ENCODE measurements at regions not wholly inside any gene's neighbourhood (a gene's known extent, or its start where the extent isn't known, plus 50 kb on each side); places are given as distances from the start of the nearest gene placed in this dataset.

DNA sequence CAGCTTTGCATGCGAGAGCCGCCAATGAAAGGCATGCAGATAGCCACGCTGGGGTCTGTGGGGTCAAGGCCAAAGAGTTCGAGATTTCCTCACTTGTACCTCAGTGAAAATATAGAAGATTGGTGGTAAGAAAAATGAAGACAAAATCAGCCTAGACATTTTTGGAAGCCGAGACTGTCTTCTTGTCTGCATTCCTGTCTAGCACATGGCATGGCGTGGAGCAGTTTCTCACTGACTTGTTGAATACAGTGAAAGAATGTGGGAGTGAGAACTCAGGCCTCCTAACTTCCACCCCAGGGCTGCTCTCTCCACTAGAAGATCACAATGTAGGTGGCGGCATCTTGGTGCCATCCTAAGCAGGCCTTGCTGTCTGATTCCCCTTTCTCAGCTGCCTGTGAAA is 740.8 kb upstream of the HS6ST1 start:
- no peak for DNase-seq

DNA sequence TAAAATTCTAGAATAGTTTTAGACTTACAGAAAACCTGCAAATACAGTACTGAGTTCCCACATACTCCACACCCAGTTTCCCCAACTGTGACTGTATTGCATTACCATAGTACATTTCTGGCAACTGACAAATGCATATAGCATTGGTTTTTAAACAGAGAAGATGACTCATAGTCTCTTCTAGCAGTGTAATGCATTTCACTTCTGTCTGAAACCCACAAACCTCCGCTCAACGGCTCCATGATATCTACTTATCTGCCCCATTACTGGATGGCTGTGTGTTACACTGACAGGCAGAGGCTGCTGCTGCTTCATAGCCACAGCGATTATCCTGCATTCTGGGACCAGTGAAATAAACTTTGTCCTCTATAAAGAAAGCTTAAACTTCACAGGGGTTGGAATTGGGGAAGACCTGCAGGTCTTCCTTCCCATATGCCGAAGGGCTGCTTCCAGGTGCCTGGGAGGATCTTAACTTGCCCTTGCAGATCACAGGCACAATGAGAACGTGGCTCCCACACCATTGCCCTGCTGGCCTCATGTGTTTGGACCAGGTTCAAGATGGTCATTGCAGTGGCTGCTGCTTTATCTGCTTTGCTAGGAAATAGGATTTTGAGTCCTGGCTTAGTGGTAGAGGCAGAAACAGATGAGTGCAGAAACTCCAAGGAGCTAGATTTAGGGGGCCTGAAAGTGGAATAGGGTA is 742.6 kb upstream of the HS6ST1 start:
- no peak for DNase-seq

DNA sequence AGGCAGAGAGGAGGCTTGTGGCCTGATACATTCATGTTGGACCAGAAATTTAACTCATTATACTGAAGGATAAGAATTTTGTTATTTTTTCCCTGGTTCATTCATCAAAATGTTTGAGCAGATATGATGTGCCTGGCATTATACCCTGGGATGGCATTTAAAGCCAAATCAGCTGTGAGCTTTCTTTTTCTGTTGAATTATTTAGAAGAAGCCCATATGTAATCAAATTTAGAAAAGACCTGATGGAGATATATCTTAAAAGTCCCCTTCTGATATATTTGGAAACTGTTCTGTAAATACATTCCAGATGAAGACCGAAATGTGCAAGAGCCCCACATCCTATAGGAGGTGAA is 743.1 kb upstream of the HS6ST1 start:
- DNase-seq: no peak

DNA sequence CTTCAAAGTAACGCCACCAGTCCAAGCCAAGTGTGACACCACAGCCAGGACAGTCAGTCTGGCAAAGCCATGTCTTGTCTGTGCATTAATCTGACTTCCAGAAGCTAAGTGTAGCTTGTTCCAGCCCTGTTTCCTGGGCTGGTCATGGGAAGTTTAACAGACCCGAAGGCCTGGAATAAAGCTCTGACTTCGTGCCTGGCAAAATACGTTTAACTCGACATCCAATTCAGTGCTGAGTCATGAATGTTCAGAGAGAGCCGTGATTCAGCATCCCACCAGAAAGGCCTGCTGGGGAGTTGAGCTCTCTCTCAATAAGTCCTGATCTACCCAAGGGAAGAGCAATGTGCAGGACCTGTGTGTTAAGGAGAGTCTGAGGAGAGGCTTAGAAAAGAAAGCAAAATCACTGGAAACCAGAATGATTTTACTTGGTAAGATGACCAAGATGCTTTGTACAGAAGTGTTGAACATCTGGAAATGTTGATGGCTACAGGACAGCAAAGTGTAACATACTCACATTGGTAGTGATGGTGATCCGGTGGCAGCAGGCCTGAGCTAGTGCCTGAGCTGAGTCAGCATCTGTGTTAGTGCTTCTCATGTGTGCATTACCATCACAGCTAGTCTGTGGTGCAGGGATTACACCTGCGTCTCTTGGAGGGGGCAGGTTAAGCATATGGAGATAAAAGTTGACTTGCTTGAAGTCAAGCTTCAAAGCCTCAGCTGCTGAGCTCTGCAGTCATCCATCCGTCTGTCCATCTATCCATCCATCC is 743.7 kb upstream of the HS6ST1 start:
- DNase-seq: no peak

- DNase-seq: no peak
Measured at GRCh38 chr2:129067070-129067469, 748.4 kb upstream of the HS6ST1 start.

GRCh38 chr2:129067953-129068352 is 749.3 kb upstream of the HS6ST1 start:
- DNase-seq: no peak

DNA sequence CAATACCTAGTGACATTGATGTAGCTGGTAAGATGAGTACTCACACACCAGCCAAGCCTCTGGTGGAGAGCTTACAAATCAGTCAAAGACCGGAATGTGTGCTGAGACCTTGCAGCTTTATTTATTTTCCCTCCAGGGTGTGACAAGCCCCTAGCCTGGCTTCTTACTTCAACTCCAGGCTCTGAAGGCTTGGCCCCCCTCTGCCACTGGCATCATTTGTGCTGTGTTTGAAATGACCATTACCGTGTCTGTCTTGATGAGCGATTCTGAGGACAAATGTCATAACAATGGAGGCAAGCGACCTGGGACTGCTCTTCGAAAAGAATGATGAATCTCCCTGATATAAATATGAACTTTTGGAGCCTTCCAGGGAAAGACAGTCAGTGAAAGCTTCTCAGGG is 749.9 kb upstream of the HS6ST1 start:
- no peak for DNase-seq

- no peak for DNase-seq
Measured at GRCh38 chr2:129069875-129070594, 751.4 kb upstream of the HS6ST1 start.

DNA sequence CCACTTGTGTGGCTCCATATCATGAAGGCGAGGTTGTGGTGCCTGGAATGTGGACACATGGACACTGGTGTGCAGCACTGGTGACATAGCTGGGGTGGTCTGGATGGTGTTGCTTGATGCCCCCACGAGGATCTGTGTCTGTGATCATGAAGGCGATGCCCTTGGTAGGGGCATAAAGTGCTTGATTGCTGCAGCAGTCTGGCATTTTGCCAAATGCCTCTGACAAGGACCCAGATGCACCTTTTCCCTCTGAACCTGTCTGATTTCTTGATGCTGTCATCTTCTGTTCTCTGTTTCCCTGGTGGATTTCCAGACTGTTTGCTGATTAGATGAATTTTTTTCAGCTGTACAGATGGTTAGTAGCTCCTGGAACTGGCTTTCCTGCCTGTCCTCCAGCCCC is 752.0 kb upstream of the HS6ST1 start:
- DNase-seq: no peak

DNA sequence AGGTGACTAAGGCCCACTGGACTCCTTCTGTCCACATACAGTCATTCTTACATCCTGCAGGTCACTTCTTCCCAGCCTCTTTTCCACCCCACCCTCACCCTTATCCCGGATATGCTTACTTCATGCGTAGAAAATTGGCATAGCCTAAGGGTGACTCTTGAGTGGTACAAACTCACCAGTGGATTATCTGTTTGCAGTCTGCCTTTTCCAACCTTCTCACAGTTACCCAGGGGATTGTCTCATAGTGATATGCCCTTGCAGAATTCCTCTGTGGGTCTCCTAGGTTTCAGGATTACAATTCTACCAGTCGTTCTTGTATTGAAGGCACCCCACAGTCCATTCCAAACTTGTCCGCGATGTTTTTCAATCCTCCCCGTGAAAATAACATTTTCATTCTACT is 752.9 kb upstream of the HS6ST1 start:
- DNase-seq: no peak

GRCh38 chr2:129074298-129074920 is 755.7 kb upstream of the HS6ST1 start:
- DNase-seq: no peak

DNA sequence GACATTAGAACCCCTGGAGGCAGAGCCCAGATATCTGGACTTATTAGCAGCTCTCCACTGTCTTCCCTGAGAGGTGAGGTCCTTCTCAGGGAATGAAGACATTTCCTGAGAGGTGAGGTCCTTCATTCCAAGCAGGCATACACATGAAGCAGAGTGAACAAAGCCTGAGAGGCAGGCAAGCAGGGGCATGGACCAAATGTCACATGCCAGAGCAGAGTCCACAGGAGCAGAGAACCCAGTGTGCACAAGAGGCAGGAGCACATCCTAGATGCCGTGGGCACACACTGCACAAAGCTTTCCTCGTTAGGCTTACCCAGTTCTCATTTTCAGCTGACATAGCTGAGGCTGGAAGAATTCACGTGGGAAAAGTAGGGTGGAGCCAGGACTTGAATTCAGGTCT is 759.9 kb upstream of the HS6ST1 start:
- DNase-seq: no peak

DNA sequence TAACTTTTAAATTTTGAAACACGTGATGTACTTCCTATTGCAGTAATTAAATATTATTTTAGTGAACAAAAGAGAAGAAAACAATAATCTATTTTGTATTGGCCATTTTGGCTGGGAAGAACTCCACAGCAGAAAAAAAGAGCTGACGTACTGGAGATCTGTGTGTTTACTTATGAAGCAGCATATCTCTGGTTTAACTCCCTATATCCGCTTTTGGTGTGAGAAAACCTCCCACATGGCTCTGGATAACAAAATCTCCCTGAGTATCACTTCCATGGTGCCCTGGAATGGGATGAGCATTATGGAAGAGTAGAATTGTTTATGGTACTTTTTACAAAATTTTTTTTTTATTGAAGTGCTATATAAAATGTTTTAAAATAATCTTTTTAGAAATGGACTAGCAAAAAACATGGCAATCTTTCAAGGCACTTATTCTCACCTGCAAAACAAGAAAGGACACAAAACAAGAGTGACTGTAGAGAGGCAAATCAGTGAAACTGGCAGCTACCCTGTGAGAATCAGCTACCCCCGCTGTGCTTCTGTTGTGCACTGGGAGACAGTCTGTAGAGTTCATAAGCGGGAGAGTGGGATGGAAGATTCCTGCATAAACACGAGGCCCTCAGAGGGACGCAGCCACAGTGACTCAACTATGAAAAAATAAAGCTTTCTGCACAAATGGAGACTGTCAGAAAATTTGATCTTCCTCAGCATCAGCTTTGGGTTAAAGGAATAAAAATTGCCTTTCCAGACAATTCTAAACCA is 762.2 kb upstream of the HS6ST1 start:
- no peak for DNase-seq

DNA sequence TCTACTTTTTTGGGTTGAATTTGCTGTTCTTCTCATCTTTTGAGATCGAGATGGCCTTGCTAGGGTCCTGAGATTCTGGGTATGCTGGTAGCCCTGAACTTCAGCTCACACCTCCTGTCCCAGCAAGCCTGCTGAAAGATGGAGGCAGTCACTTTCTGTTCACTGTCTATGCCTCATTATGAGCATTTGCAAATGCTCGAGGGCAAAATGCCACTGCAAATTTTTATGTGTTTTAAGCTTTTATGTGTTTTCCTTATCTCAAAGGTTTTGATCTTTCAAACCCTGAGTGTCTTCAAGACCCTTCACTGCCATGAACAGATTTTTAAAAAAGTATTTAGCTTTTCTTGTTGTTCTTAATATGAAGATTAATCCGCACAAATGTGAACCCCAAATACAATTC is 766.7 kb upstream of the HS6ST1 start:
- no peak for DNase-seq

- no peak for DNase-seq
Measured at GRCh38 chr2:129087133-129087813, 768.6 kb upstream of the HS6ST1 start.

- no peak for DNase-seq
Measured at GRCh38 chr2:129091620-129092019, 773.0 kb upstream of the HS6ST1 start.

- no peak for DNase-seq
Measured at GRCh38 chr2:129092956-129093355, 774.3 kb upstream of the HS6ST1 start.

GRCh38 chr2:129101186-129101585 is 782.5 kb upstream of the HS6ST1 start:
- DNase-seq: no peak

DNA sequence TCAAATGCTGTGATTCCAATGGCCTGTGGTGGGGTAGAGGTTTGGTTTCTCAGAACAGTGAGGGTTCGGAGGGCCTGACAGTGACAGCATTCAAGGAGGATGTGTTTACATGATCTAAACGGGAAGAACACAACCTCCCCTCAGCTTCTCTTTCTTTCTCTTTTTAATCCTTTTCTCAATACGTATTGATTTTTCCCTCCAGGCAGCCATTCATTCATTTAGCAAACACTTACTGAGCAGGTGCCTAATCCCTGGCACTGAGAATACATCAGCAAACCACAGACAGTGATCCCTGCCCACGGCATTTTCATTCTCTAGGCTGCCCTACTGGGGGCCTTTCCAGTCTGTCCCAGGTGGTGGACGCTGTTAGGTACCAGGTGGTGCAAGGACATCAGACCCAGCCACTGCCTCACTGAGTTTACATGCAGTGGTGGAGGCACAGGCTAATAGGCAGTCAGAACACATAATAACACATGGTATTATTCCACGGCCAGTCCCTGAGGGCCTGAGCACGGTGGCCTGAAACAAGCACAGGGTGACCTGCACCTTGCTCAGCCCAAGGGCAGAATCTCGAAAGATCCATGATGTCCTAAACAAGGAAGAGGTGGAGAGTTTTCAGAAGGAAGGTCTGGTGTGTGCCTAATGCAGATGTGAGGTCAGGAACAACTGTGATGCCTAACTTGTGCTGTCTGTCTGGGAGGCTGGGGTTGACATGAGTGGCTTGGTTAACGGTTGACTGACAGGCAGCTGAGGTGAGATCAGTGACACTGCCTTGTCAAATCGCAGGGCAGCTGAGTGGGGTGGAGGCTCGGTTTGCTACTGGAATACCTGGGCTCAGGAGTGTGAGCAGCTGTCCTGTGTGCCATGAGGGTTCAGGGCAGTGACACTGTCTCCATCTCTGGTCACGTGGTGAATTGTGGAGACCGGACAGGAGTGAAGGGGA is 785.5 kb upstream of the HS6ST1 start:
- DNase-seq: no peak

GRCh38 chr2:129112181-129112580 is 793.5 kb upstream of the HS6ST1 start:
- DNase-seq: no peak

- DNase-seq: no peak
Measured at GRCh38 chr2:129113776-129114175, 795.1 kb upstream of the HS6ST1 start.
